GM06990 (cell line): ENCODE measurements at regions not wholly inside any gene's neighbourhood (a gene's known extent, or its start where the extent isn't known, plus 50 kb on each side); places are given as distances from the start of the nearest gene placed in this dataset.

ENCODE experiments used
- DNase-seq: peaks from one replicate; pipeline ENCODE4 v3.0.0-alpha.2; 2011; ENCODE audit not compliant: insufficient read length; ENCODE audit errors: extremely low read depth
- H3K27me3 ChIP-seq: replicated peaks from 2 replicates; pipeline ENCODE4 v1.6.0; 2011; ENCODE audit warnings: low read length; ENCODE audit not compliant: control insufficient read depth, insufficient read depth
- H3K36me3 ChIP-seq: 2 replicates; pipeline ENCODE4 v1.5.1; 2011; ENCODE audit warnings: low read length; ENCODE audit not compliant: control insufficient read depth, insufficient read depth
- H3K4me3 ChIP-seq: replicated peaks from 2 replicates; pipeline ENCODE4 v1.5.1; 2011; ENCODE audit warnings: low read depth, mild to moderate bottlenecking, control low read depth, low read length
- TF ChIP-seq, protein P1 (sequence below): IDR thresholded peaks from 2 replicates; pipeline ENCODE4 v1.5.1; 2011; ENCODE audit warnings: low read length, control low read depth, mild to moderate bottlenecking, inconsistent platforms; ENCODE audit not compliant: insufficient read depth, poor library complexity, severe bottlenecking

DNA sequence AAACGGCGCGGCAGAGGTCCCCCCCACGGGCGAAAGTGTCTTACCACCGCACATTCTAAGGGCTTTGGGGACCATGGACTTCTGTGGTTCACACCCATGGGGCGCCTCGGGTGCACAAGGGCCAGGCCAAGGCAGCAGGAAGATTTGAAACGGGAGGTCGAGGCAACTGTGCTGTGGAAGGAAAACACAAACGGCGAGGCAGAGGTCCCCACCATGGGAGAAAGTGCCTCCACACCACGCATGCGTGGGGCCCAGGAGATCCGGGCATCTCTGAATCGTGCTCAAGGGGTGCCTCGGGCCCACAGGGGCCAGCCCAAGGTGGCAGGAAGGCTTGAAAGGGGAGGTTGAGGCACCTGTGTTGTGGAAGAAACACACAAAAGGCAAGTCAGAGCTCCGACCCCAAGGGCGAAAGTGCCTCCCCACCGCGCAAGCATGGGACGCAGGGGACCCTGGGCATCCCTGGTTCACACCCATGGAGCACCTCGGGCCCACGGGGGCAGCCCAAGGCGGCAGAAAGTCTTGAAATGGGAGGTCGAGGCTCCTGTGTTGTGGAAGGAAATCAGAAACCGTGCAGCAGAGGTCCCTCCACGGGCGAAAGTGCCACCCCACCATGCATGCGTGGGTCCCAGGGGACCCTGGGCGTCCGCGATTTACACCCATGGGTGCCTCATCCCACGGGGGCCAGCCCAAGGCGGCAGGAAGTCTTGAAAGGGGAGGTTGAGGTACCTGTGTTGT is 371.0 kb downstream of the ALG10 start:
- TF ChIP-seq, protein P1, sequence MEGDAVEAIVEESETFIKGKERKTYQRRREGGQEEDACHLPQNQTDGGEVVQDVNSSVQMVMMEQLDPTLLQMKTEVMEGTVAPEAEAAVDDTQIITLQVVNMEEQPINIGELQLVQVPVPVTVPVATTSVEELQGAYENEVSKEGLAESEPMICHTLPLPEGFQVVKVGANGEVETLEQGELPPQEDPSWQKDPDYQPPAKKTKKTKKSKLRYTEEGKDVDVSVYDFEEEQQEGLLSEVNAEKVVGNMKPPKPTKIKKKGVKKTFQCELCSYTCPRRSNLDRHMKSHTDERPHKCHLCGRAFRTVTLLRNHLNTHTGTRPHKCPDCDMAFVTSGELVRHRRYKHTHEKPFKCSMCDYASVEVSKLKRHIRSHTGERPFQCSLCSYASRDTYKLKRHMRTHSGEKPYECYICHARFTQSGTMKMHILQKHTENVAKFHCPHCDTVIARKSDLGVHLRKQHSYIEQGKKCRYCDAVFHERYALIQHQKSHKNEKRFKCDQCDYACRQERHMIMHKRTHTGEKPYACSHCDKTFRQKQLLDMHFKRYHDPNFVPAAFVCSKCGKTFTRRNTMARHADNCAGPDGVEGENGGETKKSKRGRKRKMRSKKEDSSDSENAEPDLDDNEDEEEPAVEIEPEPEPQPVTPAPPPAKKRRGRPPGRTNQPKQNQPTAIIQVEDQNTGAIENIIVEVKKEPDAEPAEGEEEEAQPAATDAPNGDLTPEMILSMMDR, result no peak
- H3K27me3 ChIP-seq, result no peaks in the 10 kb centered on the region
- no peaks in the 10 kb centered on the region for H3K36me3 ChIP-seq
- H3K4me3 ChIP-seq, result no peak overlapping the region
- no peak for DNase-seq

DNA sequence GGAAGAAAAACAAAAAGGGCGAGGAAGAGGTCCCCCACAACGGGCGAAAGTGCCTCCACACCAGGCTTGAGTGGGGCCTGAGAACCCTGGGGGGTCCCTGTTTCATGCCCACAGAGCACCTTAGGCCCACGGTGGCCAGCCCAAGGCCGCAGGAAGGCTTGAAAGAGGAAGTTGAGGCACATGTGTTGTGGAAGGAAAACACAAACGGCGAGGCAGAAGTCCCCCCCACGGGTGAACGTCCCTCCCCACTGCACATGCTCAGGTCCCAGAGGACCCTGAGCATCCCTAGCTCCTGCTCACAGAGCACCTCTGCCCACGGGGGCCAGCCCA is 371.5 kb downstream of the ALG10 start:
- TF ChIP-seq, protein P1, result no peak
- no peak for DNase-seq
- Histone ChIP-seq H3K27me3 (no peaks in the 10 kb centered on the region), H3K4me3 (no peak overlapping the region), H3K36me3 (no peaks in the 10 kb centered on the region)

DNA sequence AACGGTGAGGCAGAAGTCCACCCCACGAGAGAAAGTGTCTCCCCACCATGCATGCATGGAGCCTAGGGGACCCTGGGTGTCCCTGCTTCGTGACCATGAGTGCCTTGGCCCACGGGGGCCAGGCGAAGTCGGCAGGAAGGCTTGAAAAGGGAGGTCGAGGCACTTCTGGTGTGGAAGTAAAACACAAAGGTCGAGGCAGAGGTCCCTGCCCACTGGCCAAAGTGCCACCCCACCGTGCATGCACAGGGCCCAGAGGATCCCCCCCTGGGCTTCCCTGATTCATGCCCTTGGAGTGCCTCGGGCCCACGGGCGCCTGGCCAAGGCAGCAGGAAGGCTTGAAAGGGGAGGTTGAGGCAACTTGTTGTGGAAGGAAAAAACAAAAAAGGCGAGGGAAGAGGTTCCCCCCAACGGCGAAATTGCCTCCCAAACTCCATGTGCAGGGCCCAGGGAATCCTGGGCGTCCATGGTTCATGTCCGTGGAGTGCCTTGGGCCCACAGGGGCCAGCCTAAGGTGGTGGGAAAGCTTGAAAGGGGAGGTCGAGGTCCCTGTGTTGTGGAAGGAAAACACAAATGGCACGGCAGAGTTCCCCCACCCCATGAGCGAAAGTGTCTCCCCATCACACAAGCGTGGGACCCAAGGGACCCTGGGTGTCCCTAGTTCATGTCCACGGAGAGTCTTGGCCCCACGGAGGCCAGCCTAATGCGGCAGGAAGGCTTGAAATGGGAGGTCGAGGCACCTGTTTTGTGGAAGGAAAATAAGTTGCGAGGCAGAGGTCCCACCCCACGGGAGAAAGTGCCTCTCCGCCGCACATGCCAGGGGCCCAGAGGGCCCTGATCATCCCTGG is 372.1 kb downstream of the ALG10 start:
- H3K27me3 ChIP-seq, result no peaks in the 10 kb centered on the region
- no peaks in the 10 kb centered on the region for H3K36me3 ChIP-seq
- TF ChIP-seq, protein P1, result no peak
- no peak overlapping the region for H3K4me3 ChIP-seq
- no peak for DNase-seq

DNA sequence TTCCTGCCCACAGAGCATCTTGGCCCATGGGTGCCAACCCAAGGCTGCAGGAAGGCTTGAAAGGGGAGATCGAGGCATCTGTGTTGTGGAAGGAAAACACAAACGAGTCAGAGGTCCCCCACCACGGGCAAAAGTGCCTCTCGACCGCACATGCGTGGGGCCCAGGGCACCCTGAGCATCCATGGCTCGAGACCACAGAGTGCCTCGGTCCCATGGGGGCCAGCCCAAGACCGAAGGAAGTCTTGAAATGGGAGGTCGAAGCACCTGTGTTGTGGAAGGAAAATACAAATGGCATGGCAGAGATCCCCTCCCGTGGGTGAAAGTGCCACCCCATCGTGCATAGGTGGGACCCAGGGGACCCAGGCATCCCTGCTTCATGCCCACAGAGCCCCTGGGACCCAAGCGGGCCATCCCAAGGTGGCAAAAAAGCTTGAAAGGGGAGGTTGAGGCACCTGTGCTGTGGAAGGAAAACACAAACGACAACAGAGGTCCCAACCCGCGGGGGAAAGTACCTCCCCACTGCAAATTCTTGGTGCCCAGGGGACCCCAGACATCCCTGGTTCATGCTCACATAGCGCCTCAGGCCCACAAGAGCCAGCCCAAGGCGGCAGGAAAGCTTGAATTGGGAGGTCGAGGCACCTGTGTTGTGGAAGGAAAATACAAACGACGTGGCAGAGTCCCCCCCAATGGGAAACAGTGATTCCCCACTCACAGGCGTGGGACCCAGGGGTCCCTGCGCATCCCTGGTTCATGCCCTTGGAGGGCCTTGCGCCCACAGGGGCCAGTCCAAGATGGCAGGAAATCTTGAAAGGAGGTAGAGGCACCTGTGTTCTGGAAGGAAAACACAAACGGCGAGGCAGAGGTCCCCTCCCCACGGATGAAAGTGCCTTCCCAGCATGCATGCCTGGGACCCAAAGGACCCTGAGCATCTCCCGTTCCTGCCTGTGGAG is 373.0 kb downstream of the ALG10 start:
- H3K4me3 ChIP-seq, result no peak overlapping the region
- DNase-seq, result no peak
- H3K36me3 ChIP-seq, result no peaks in the 10 kb centered on the region
- TF ChIP-seq, protein P1, result no peak
- no peaks in the 10 kb centered on the region for H3K27me3 ChIP-seq

DNA sequence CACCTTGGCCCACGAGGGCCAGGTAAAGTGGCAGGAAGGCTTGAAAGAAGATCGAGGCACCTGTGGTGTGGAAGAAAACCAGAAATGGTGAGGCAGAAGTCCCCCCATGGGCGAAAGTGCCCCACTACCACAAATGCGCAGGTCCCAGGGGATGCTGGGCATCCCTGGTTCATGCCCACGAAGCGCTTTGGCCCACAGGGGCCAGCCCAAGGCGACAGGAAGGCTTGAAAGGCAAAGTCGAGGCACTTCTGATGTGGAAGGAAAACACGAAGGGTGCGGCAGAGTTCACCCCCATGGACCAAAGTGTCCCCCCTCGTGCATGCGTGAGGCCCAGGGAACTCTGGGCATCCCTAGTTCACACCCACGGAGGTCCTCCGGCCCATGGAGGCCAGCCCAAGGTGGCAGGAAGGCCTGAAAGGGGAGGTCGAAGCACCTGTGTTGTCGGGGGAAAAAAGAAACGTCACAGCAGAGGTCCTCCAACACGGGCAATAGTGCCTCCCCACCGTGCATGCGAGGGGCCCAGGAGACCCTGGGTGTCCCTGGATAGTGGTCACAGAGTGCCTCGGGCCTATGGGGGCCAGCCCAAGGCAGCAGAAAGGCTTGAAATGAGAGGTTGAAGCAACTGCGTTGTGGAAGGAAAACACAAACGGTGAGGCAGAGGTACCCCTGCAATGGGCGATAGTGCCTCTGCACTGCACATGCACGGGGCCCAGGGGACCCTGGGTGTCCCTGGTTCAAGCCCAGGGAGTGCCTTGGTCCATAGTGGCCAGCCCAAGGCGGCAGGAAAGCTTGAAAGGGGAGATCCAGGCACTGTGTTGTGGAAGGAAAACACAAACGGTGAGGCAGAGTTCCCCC is 373.9 kb downstream of the ALG10 start:
- no peak for DNase-seq
- TF ChIP-seq, protein P1, result no peak
- no peaks in the 10 kb centered on the region for H3K27me3 ChIP-seq
- no peaks in the 10 kb centered on the region for H3K36me3 ChIP-seq
- H3K4me3 ChIP-seq, result no peak overlapping the region
